Endothelial cell of umbilical vein (primary cell): ENCODE measurements at regions not wholly inside any gene's neighbourhood (a gene's known extent, or its start where the extent isn't known, plus 50 kb on each side); places are given as distances from the start of the nearest gene placed in this dataset.

Source experiments
- CTCF ChIP-seq, 2 donors: IDR thresholded peaks; 1 replicate in 1 of 2; 2 replicates in 1 of 2; pipeline ENCODE4 v1.5.1; 2011; ENCODE audit warnings: low read length in 2 of 2, mild to moderate bottlenecking in 2 of 2, moderate library complexity in 2 of 2, control low read depth in 1 of 2, inconsistent platforms in 1 of 2, low read depth in 1 of 2; ENCODE audit not compliant: insufficient read depth in 1 of 2; ENCODE audit errors: extremely low read depth in 1 of 2
- POLR2A ChIP-seq: IDR thresholded peaks from 2 replicates; pipeline ENCODE4 v1.6.1; 2012; ENCODE audit warnings: low read depth, mild to moderate bottlenecking, control low read depth, low read length

DNA sequence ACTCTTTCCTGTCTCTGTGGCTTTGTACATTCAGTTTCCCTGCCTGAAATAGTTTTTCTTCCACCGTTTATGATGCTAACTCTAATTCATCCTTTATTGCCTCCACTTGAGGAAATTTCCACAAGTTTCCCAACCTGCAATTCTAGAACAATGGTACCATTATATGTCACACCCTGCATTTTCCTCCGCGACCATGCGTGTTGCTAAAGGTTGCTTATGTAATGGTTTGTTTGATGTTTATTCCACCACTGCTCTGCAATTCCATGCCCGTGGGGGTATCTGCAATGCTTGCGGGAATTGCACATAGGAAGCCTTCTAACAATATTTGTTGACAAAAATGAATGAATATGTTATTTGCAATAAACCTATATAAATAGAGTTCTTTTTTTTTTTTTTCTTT is 69.5 kb upstream of the ST8SIA6 start:
- TF ChIP-seq POLR2A (no peak), CTCF (IDR thresholded peaks at IDR 0.05; ENCODE audit: extremely low read depth in 1 of 2, insufficient read depth in 1 of 2, low read depth in 1 of 2, low read length in 2 of 2) (no peak)
